IMR-90 (cell line): ENCODE measurements at regions not wholly inside any gene's neighbourhood (a gene's known extent, or its start where the extent isn't known, plus 50 kb on each side); places are given as distances from the start of the nearest gene placed in this dataset.

Experiments
- ATAC-seq: fragments of 200-7000 bp; cut with Tn5 transposase; 2 replicates; pipeline ENCODE4 v1.9.1; 2020; ENCODE audit warnings: low read depth, mild to moderate bottlenecking, moderate library complexity
- BruUV-seq: library from RNA; stranded (reverse); fragments of 400-500 nt; replicated peaks from 2 replicates; lab custom pipeline; 2021; lab: Mats Ljungman, UMichigan
- CTCF ChIA-PET: fragments of 300-600 bp; formaldehyde crosslinking; extraction: SDS; loops from one replicate; lab custom pipeline; 2021; ENCODE audit warnings: antibody characterized with exemption; lab: Yijun Ruan, JAX
- POLR2A ChIA-PET: fragments of 300-600 bp; sonication (Branson Sonifier 250); formaldehyde crosslinking; loops from one replicate; lab custom pipeline; 2022; ENCODE audit warnings: antibody characterized with exemption; ENCODE audit not compliant: unreplicated experiment; lab: Charles Lee
- DNase-seq: peaks from one replicate; pipeline ENCODE4 v3.0.0; 2013
- H2AFZ ChIP-seq: replicated peaks from 2 replicates; pipeline ENCODE3; 2013; ENCODE audit warnings: low read length, mild to moderate bottlenecking; ENCODE audit not compliant: poor library complexity
- H2AK5ac ChIP-seq: 2 replicates; pipeline ENCODE4 v1.6.1; 2013; ENCODE audit warnings: low read depth, low read length, inconsistent platforms
- H2AK9ac ChIP-seq: replicated peaks from 2 replicates; pipeline ENCODE3; 2013; ENCODE audit warnings: mild to moderate bottlenecking, low read depth, low read length, moderate library complexity; ENCODE audit not compliant: poor library complexity
- H2BK120ac ChIP-seq: 2 replicates; pipeline ENCODE4 v1.6.1; 2013; ENCODE audit warnings: low read depth, low read length, inconsistent platforms
- H2BK15ac ChIP-seq: 3 replicates; pipeline ENCODE4 v1.6.1; 2013; ENCODE audit warnings: low read depth, low read length, inconsistent platforms
- H2BK20ac ChIP-seq: 2 replicates; pipeline ENCODE4 v1.6.1; 2013; ENCODE audit warnings: low read depth, mild to moderate bottlenecking, inconsistent platforms, low read length, moderate library complexity
- H2BK5ac ChIP-seq: 2 replicates; pipeline ENCODE4 v1.6.1; 2013; ENCODE audit warnings: mild to moderate bottlenecking, low read depth, low read length, inconsistent platforms; ENCODE audit not compliant: poor library complexity, severe bottlenecking
- H3K14ac ChIP-seq: replicated peaks from 2 replicates; pipeline ENCODE4 v1.6.1; 2013; ENCODE audit warnings: low read depth, low read length, inconsistent platforms
- H3K18ac ChIP-seq: 2 replicates; pipeline ENCODE4 v1.6.1; 2013; ENCODE audit warnings: low read depth, low read length, control low read depth
- H3K23ac ChIP-seq: 2 replicates; pipeline ENCODE4 v1.6.1; 2013; ENCODE audit warnings: low read depth, low read length, inconsistent platforms
- H3K27ac ChIP-seq: 2 replicates; pipeline ENCODE4 v1.5.1; 2013; ENCODE audit warnings: mild to moderate bottlenecking, control low read depth, low read length; ENCODE audit not compliant: insufficient read depth
- H3K27me3 ChIP-seq: 2 replicates; pipeline ENCODE4 v1.6.1; 2013; ENCODE audit warnings: low read length; ENCODE audit not compliant: control insufficient read depth, insufficient read depth
- H3K36me3 ChIP-seq: 2 replicates; pipeline ENCODE4 v1.6.1; 2013; ENCODE audit warnings: low read length, mixed read lengths; ENCODE audit not compliant: control insufficient read depth, insufficient read depth
- H3K4ac ChIP-seq: 2 replicates; pipeline ENCODE4 v1.6.1; 2013; ENCODE audit warnings: low read depth, low read length, inconsistent platforms
- H3K4me1 ChIP-seq: 2 replicates; pipeline ENCODE4 v1.6.1; 2013; ENCODE audit warnings: low read length, mixed read lengths; ENCODE audit not compliant: control insufficient read depth, insufficient read depth
- H3K4me2 ChIP-seq: 2 replicates; pipeline ENCODE4 v1.6.1; 2013; ENCODE audit warnings: low read depth, mild to moderate bottlenecking, control low read depth, low read length, moderate library complexity
- H3K4me3 ChIP-seq: 2 replicates; pipeline ENCODE4 v1.5.1; 2013; ENCODE audit warnings: low read depth, mild to moderate bottlenecking, control low read depth, low read length, moderate library complexity; ENCODE audit not compliant: insufficient read depth
- H3K56ac ChIP-seq: 2 replicates; pipeline ENCODE4 v1.6.1; 2013; ENCODE audit warnings: low read length, inconsistent platforms; ENCODE audit not compliant: insufficient read depth; ENCODE audit errors: extremely low read depth
- H3K79me1 ChIP-seq, 2 experiments: 2 replicates each; pipeline ENCODE4 v1.6.1; 2013; ENCODE audit warnings: low read length in 2 of 2, inconsistent platforms in 1 of 2, low read depth in 1 of 2
- H3K9ac ChIP-seq: 2 replicates; pipeline ENCODE4 v1.6.1; 2013; ENCODE audit warnings: low read depth, low read length, control low read depth
- H3K9me1 ChIP-seq: 2 replicates; pipeline ENCODE4 v1.6.1; 2013; ENCODE audit warnings: low read length, inconsistent platforms; ENCODE audit not compliant: insufficient read depth
- H3K9me3 ChIP-seq: 2 replicates; pipeline ENCODE4 v1.6.1; 2013; ENCODE audit warnings: low read length; ENCODE audit not compliant: control insufficient read depth, insufficient read depth
- H4K20me1 ChIP-seq: 2 replicates; pipeline ENCODE4 v1.6.1; 2013; ENCODE audit warnings: low read length, inconsistent platforms; ENCODE audit not compliant: insufficient read depth
- H4K5ac ChIP-seq: 2 replicates; pipeline ENCODE4 v1.6.1; 2013; ENCODE audit warnings: mild to moderate bottlenecking, low read depth, low read length, control low read depth
- H4K8ac ChIP-seq, 2 experiments: 2 replicates each; pipeline ENCODE4 v1.6.1; 2013; ENCODE audit warnings: low read depth in 2 of 2, low read length in 2 of 2, control low read depth in 1 of 2, inconsistent platforms in 1 of 2
- H4K91ac ChIP-seq: 2 replicates; pipeline ENCODE4 v1.6.1; 2013; ENCODE audit warnings: low read depth, low read length, inconsistent platforms; ENCODE audit not compliant: insufficient read depth
- BHLHE40 ChIP-seq: fragments of 150-350 bp; IDR thresholded peaks from 2 replicates; pipeline ENCODE4 v1.6.1; 2016; ENCODE audit warnings: mild to moderate bottlenecking, low read depth, low read length
- CEBPB ChIP-seq: IDR thresholded peaks from 2 replicates; pipeline ENCODE4 v1.6.1; 2012; ENCODE audit warnings: low read depth, low read length, improper control_type of control experiment
- MAFK ChIP-seq: IDR thresholded peaks from 2 replicates; pipeline ENCODE4 v1.6.1; 2012; ENCODE audit warnings: low read depth, low read length, improper control_type of control experiment
- MXI1 ChIP-seq: IDR thresholded peaks from 2 replicates; pipeline ENCODE4 v1.6.1; 2012; ENCODE audit warnings: low read depth, mild to moderate bottlenecking, low read length, moderate library complexity, borderline replicate concordance
- NFE2L2 ChIP-seq: fragments of 150-350 bp; IDR thresholded peaks from 2 replicates; pipeline ENCODE4 v1.6.1; 2016; ENCODE audit warnings: low read depth, mild to moderate bottlenecking, low read length
- RCOR1 ChIP-seq: IDR thresholded peaks from 2 replicates; pipeline ENCODE4 v1.6.1; 2012; ENCODE audit warnings: mild to moderate bottlenecking, low read length, improper control_type of control experiment; ENCODE audit not compliant: insufficient replicate concordance
- RFX5 ChIP-seq: IDR thresholded peaks from 2 replicates; pipeline ENCODE4 v1.8.0; 2012; ENCODE audit warnings: low read depth, mild to moderate bottlenecking, low read length, moderate library complexity
- WGBS, 2 experiments: methylation state at CpG; one replicate each; pipeline versions ENCODE4 v1.1.5 to v1.1.7; 2013; ENCODE audit warnings: missing lambda C conversion rate in 2 of 2; ENCODE audit not compliant: insufficient read length in 1 of 2; ENCODE audit errors: extremely low coverage in 2 of 2; 5-methylcytosine and 5-hydroxymethylcytosine counted together
- dilution Hi-C: fragments of 300-500 bp; cut with HindIII; formaldehyde crosslinking; loops from one replicate; pipeline ENCODE4 v1.14.3; 2018; ENCODE audit warnings: low sequenced_read_pairs; ENCODE audit not compliant: unreplicated experiment
- in situ Hi-C: fragments of 300-500 bp; cut with MboI; formaldehyde crosslinking; loops from 3 replicates; pipeline ENCODE4 v1.14.3; 2019; ENCODE audit warnings: low sequenced_read_pairs, inconsistent platforms, mixed read lengths
- intact Hi-C: fragments of 100-400 bp; cut with micrococcal nuclease; formaldehyde crosslinking; loops from 2 replicates; pipeline ENCODE4 v1.10.0; 2022
- TF ChIP-seq, protein P1 (sequence below): fragments of 150-350 bp; IDR thresholded peaks from 2 replicates; pipeline ENCODE4 v1.6.1; 2016; ENCODE audit warnings: low read depth, mild to moderate bottlenecking, low read length, moderate library complexity, borderline replicate concordance
- TF ChIP-seq, protein P2 (sequence below): fragments of 150-350 bp; IDR thresholded peaks from 2 replicates; pipeline ENCODE4 v1.6.1; 2017; ENCODE audit warnings: mild to moderate bottlenecking, antibody characterized with exemption, low read length, low read depth

DNA sequence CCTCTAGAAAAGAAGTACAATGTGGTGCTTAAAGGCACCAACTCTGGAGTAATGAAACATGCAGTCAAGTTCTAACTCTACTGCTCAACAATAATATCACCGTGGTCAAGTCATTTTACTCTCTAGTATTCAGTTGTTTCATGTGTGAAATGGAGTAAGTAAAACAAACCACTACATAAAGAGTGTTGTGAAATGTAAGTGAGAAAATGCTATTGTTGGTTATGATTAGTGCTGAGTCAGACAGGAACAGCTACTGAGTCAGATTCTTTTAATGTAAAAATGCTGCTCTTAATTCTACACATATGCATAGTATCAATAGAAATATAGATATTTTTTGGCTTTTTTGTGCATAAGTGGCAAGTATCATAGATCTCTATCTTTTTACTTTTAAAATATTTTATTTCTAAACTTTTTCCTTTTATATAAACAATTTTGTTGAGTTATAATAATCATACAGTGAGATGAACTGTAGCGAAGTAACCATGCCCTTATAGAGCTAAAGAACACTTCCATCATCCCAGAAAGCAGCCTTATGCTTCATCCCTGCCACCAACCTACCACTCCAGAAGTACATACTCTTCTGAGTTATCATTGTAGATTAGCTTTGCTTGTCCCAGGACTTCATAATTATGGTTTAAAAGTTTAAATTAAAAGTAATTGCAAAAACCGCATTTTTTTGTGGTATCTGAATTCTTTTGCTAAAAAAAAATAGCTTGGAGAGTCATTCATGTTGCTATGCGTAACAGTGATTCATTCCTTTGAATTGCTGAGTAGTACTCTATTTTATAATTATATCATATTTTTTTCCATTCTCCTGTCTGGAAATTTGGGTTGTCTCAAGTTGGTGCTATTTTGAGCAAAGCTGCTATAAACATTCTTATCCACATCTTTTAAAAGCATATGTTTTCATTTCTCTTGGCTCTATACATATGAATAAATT lies 548.2 kb upstream of the CLINT1 start:
- peak overlapping the region; percentile 67 for H2BK5ac ChIP-seq
- no peak overlapping the region for H2BK15ac ChIP-seq
- no CpG with 5 or more reads among the region's 4 CpGs for WGBS, 2 experiments
- no peaks in the 10 kb centered on the region for H3K79me1 ChIP-seq
- H3K9me1 ChIP-seq = no peaks in the 10 kb centered on the region
- H4K5ac ChIP-seq = no peak overlapping the region
- H2BK20ac ChIP-seq = no peak overlapping the region; the same call in 1 of the 2 replicates
- H2AK9ac ChIP-seq = no peak overlapping the region
- H4K91ac ChIP-seq = no peak overlapping the region
- DNase-seq = peak; percentile 74
- H3K9ac ChIP-seq = no peak overlapping the region
- H3K4me3 ChIP-seq = no peak overlapping the region
- ChIA-PET CTCF (no interaction called here), POLR2A (no interaction called here)
- H4K8ac ChIP-seq = no peak overlapping the region
- no peak overlapping the region for H2AK5ac ChIP-seq
- in situ Hi-C loops (no loop called here), dilution Hi-C loops (no loop called here), intact Hi-C loops (no loop called here)
- H3K4ac ChIP-seq = no peak overlapping the region
- no peak overlapping the region for H2BK120ac ChIP-seq
- no peak overlapping the region for H3K18ac ChIP-seq
- H3K23ac ChIP-seq = no peak overlapping the region
- ATAC-seq = no peak; the same call in 1 of the 2 replicates
- no peaks in the 10 kb centered on the region for H4K20me1 ChIP-seq
- H3K27ac ChIP-seq = no peak overlapping the region
- peaks cover 6% of the 10 kb centered on the region; the same call in 1 of the 2 replicates for H3K27me3 ChIP-seq
- no peaks in the 10 kb centered on the region for H3K36me3 ChIP-seq
- H2AFZ ChIP-seq = no peak overlapping the region
- H3K14ac ChIP-seq = no peak overlapping the region
- H3K9me3 ChIP-seq = peaks cover 9% of the 10 kb centered on the region
- no TSS peak for BruUV-seq
- H3K56ac ChIP-seq = no peak overlapping the region
- TF ChIP-seq, protein P1, sequence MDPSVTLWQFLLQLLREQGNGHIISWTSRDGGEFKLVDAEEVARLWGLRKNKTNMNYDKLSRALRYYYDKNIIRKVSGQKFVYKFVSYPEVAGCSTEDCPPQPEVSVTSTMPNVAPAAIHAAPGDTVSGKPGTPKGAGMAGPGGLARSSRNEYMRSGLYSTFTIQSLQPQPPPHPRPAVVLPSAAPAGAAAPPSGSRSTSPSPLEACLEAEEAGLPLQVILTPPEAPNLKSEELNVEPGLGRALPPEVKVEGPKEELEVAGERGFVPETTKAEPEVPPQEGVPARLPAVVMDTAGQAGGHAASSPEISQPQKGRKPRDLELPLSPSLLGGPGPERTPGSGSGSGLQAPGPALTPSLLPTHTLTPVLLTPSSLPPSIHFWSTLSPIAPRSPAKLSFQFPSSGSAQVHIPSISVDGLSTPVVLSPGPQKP = no peak
- TF ChIP-seq BHLHE40 (no peak), RFX5 (no peak), NFE2L2 (0 out of 2 replicates have a peak, but pooled peaks have one; percentile 26), RCOR1 (no peak), CEBPB (peak; percentile 82), MAFK (peak; percentile 94), MXI1 (no peak)
- TF ChIP-seq, protein P2, sequence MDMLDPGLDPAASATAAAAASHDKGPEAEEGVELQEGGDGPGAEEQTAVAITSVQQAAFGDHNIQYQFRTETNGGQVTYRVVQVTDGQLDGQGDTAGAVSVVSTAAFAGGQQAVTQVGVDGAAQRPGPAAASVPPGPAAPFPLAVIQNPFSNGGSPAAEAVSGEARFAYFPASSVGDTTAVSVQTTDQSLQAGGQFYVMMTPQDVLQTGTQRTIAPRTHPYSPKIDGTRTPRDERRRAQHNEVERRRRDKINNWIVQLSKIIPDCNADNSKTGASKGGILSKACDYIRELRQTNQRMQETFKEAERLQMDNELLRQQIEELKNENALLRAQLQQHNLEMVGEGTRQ = no peak
- peak overlapping the region; percentile 30; the same call in 1 of the 2 replicates for H3K4me2 ChIP-seq
- no peaks in the 10 kb centered on the region for H3K4me1 ChIP-seq
